Gastroesophageal sphincter (tissue), 4 donors: ENCODE measurements at regions not wholly inside any gene's neighbourhood (a gene's known extent, or its start where the extent isn't known, plus 50 kb on each side); places are given as distances from the start of the nearest gene placed in this dataset.

Experiments used
- ATAC-seq: fragments of 150-250 bp; one replicate; pipeline ENCODE4 v1.9.1; 2016; ENCODE audit warnings: mild to moderate bottlenecking, moderate library complexity
- H3K27ac ChIP-seq, 4 donors: fragments of 200-600 bp; sonication (generic) in 3 of 4; 1 replicate in 3 of 4; 2 replicates in 1 of 4; pipeline ENCODE4 v1.5.1; 2016 to 2019
- H3K27me3 ChIP-seq: fragments of 200-600 bp; sonication (generic); one replicate; pipeline ENCODE4 v1.5.1; 2019
- H3K36me3 ChIP-seq, 2 donors: fragments of 200-600 bp; sonication (generic); one replicate each; pipeline ENCODE4 v1.5.1; 2019; ENCODE audit warnings: control low read depth in 1 of 2
- H3K4me1 ChIP-seq, 3 donors: fragments of 200-600 bp; sonication (generic); 1 replicate in 2 of 3; 2 replicates in 1 of 3; pipeline ENCODE4 v1.5.1; 2016 to 2019; ENCODE audit warnings: control low read depth in 2 of 3
- H3K4me3 ChIP-seq, 2 donors: fragments of 200-600 bp; sonication (generic); one replicate each; pipeline ENCODE4 v1.5.1; 2019; ENCODE audit warnings: mild to moderate bottlenecking in 1 of 2, moderate library complexity in 1 of 2
- H3K9me3 ChIP-seq, 3 donors: fragments of 200-600 bp; sonication (generic); one replicate each; pipeline ENCODE4 v1.5.1; 2017 to 2019; ENCODE audit warnings: control low read depth in 2 of 3
- EP300 ChIP-seq: sonication (generic); formaldehyde crosslinking; IDR thresholded peaks from one replicate; pipeline ENCODE4 v1.6.1; 2017; ENCODE audit warnings: antibody characterized with exemption, mild to moderate bottlenecking
- POLR2A ChIP-seq, 2 donors: fragments of 450-650 bp; IDR thresholded peaks; one replicate each; pipeline ENCODE4 v1.6.1; 2017; ENCODE audit warnings: antibody characterized with exemption in 2 of 2, mild to moderate bottlenecking in 2 of 2, moderate library complexity in 1 of 2
- POLR2AphosphoS5 ChIP-seq: sonication (generic); formaldehyde crosslinking; IDR thresholded peaks from one replicate; pipeline ENCODE4 v1.6.1; 2017; ENCODE audit warnings: antibody characterized with exemption
- WGBS, 2 donors: methylation state at CpG; one replicate each; pipeline ENCODE4 v1.1.5; 2018; ENCODE audit warnings: low coverage in 1 of 2; 5-methylcytosine and 5-hydroxymethylcytosine counted together
- TF ChIP-seq, protein P1 (sequence below), 4 experiments: fragments of 200-600 bp in 2 of 4; fragments of 450-650 bp in 2 of 4; sonication (generic) in 1 of 4; IDR thresholded peaks; one replicate each; pipeline ENCODE4 v1.5.1; 2017 to 2019; ENCODE audit warnings: antibody characterized with exemption in 4 of 4, mild to moderate bottlenecking in 2 of 4, moderate library complexity in 2 of 4

DNA sequence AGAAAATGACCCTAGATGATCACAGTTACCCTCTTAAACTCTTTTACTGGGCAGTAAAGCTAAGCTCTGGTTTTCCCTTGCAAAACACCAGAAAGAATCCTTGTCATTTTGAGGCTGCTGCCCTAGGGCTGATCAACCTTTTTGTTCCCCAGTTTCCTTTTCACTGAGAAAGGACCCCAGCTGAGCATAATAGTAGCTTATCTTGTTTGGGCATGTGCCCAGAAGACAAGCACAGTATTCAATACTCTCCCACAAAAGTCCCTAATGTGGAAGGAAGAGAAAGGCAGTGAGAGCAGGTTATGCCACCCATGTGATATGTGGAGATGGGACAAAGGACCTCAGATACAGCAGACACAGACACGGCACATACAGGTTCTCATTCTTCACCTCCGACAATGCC is 332.6 kb upstream of the TMPO start:
- Histone ChIP-seq H3K9me3 (no peaks in the 10 kb centered on the region), H3K36me3 (no peaks in the 10 kb centered on the region), H3K27me3 (no peaks in the 10 kb centered on the region), H3K27ac (no peak overlapping the region), H3K4me1 (no peaks in the 10 kb centered on the region), H3K4me3 (no peak overlapping the region)
- ATAC-seq: no peak
- no peak for TF ChIP-seq POLR2AphosphoS5
- no peak for TF ChIP-seq EP300
- TF ChIP-seq, protein P1, sequence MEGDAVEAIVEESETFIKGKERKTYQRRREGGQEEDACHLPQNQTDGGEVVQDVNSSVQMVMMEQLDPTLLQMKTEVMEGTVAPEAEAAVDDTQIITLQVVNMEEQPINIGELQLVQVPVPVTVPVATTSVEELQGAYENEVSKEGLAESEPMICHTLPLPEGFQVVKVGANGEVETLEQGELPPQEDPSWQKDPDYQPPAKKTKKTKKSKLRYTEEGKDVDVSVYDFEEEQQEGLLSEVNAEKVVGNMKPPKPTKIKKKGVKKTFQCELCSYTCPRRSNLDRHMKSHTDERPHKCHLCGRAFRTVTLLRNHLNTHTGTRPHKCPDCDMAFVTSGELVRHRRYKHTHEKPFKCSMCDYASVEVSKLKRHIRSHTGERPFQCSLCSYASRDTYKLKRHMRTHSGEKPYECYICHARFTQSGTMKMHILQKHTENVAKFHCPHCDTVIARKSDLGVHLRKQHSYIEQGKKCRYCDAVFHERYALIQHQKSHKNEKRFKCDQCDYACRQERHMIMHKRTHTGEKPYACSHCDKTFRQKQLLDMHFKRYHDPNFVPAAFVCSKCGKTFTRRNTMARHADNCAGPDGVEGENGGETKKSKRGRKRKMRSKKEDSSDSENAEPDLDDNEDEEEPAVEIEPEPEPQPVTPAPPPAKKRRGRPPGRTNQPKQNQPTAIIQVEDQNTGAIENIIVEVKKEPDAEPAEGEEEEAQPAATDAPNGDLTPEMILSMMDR (IDR thresholded peaks at IDR 0.05): no peak
- TF ChIP-seq POLR2A (IDR thresholded peaks at IDR 0.05): no peak
- WGBS, 2 donors: 79% methylated on average over 2 of the region's 2 CpGs; no CpG with 5 or more reads in 1 of the 2 donors

DNA sequence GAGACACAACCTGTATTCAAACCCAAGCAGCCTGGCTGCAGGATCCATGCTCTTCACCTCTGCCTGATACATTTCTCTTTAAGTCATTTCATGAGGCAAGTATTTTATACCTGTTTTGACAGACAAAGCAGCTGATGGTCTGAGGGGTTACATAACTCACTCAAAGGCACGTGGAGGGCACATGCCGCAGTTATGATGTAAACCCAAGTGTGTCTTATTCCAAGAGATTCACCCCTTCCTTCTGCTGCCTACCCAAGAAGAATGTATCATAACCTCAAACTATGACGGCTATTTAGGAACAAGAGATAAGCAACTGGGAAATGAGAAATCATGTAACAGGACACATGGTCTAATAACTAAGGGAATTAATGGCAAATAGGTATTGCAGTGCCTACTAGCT is 329.8 kb upstream of the TMPO start:
- Histone ChIP-seq H3K27me3 (no peaks in the 10 kb centered on the region), H3K4me3 (no peak overlapping the region), H3K4me1 (peaks cover 0 to 9% (median 0%) of the 10 kb centered on the region in 3 donors), H3K9me3 (no peaks in the 10 kb centered on the region), H3K27ac (no peak overlapping the region), H3K36me3 (no peaks in the 10 kb centered on the region)
- TF ChIP-seq EP300: no peak
- ATAC-seq: no peak
- 63 to 75% methylated on average over 1 to 3 of the region's 3 CpGs for WGBS, 2 donors

DNA sequence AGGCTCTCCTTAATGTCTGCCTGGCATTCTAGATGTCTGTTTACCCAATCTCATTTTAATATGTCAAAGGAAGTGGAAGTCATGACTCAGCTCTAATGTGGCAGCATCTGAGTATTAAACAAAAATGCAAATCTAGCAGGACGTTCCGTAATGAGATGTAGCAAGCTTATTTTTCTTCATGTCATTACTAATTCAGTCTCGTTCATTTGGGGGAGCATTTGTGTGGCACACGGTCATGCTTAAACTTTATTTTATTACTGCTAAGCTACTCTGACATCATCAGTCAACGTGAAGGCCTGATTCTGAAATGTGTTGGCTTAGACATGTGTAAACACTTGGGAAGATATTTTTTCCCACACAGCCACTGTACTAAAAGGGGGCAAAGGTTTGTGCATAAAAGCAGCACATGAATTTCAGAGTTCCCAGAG is 326.7 kb upstream of the TMPO start:
- Histone ChIP-seq H3K9me3 (no peaks in the 10 kb centered on the region), H3K36me3 (no peaks in the 10 kb centered on the region), H3K4me3 (no peak overlapping the region), H3K4me1 (peaks cover 0 to 9% (median 0%) of the 10 kb centered on the region in 3 donors), H3K27me3 (no peaks in the 10 kb centered on the region), H3K27ac (no peak overlapping the region)
- ATAC-seq: no peak
- no peak for TF ChIP-seq POLR2A (IDR thresholded peaks at IDR 0.05)
- TF ChIP-seq POLR2AphosphoS5: peak; percentile 18
- 27 to 41% methylated on average over 5 of the region's 5 CpGs for WGBS, 2 donors

DNA sequence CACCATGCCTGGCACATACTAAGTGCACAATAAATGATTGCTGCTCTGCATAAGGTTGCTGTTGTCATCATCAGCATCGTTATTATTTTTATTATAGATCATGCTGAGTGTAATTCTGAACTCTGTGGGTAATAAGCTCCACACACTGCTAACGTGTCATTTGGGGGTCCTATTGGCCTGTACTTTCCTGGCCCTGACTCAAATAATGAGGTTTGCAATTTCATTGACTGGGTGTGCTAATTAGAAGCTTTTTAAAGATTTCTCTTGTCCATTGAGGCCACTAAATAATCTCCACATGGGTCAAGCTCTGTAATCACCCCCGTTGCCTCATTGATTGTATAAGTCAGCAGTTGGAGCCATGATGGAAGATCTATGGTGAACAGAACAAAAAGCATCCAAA is 320.8 kb upstream of the TMPO start:
- 75 to 93% methylated on average over 2 to 3 of the region's 3 CpGs for WGBS, 2 donors
- Histone ChIP-seq H3K36me3 (no peaks in the 10 kb centered on the region), H3K4me1 (no peaks in the 10 kb centered on the region), H3K9me3 (no peaks in the 10 kb centered on the region), H3K4me3 (no peak overlapping the region), H3K27ac (no peak overlapping the region), H3K27me3 (no peaks in the 10 kb centered on the region)
- TF ChIP-seq, protein P1 (IDR thresholded peaks at IDR 0.05): no peak
- no peak for TF ChIP-seq POLR2A (IDR thresholded peaks at IDR 0.05)
- TF ChIP-seq EP300: no peak
- TF ChIP-seq POLR2AphosphoS5: no peak
- ATAC-seq: no peak

DNA sequence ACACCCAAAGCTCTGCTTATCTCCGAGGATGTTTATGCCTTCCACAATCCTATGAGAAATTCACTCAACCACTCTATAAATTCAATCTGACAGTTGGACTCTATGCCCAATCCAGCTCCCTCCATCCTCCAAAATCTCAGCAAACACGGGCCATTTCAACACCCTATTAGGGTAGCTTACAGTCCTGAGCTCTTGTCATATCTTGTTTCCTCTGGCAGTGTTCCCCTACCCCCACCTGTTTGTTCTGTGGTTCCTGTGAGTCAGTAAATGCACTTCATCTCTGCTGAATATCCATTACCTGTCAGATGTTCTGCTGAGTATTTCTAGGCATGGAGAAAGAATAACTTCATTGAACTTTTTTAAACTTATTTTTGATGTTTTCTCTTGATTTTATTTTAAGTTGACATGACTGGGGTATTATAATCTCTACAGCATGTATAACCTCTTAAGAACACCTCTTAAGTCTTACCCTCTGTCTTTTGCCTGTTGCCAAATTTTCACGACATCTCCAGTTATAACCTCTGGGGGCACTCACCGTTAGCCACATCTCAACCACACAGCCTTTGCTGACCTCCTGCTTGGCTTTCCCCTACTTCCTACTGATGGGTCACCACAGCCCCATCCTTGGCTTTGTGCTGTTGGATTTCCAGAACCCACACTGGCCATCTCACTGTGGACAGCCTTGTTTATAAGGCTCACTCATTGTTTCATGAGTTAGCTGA is 317.0 kb upstream of the TMPO start:
- TF ChIP-seq POLR2A (IDR thresholded peaks at IDR 0.05) (no peak), POLR2AphosphoS5 (no peak), EP300 (no peak)
- TF ChIP-seq, protein P1 (IDR thresholded peaks at IDR 0.05): no peak
- no peak overlapping the region for H3K4me3 ChIP-seq
- 56 to 80% methylated on average over 4 of the region's 4 CpGs for WGBS, 2 donors
- H3K36me3 ChIP-seq: no peaks in the 10 kb centered on the region
- no peaks in the 10 kb centered on the region for H3K27me3 ChIP-seq
- H3K4me1 ChIP-seq: no peaks in the 10 kb centered on the region
- H3K27ac ChIP-seq: no peak overlapping the region
- peaks cover 0 to 2% (median 0%) of the 10 kb centered on the region in 3 donors for H3K9me3 ChIP-seq
- ATAC-seq: no peak

DNA sequence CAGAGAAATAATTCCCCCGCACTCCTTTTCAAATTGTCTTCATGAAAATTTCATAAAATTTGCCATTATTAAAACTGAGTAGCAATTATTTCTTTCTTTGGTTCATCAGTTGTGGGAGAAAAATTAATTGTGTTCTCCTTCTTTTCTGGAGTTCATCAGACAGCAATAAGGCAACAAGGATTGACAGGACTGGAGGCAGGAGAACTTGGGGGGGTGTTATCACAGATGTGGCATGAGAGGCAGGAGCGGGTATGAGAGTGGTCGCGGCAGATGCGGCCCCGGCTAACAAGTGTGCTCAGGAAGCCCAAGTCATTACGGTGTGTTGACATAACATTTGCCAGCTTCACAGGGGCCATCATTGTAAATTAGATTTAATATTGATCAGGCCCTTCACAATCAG is 306.6 kb upstream of the TMPO start:
- TF ChIP-seq POLR2AphosphoS5: no peak
- TF ChIP-seq EP300: no peak
- TF ChIP-seq, protein P1 (IDR thresholded peaks at IDR 0.05): no peak
- TF ChIP-seq POLR2A (IDR thresholded peaks at IDR 0.05): no peak
- 62 to 80% methylated on average over 1 to 7 of the region's 7 CpGs for WGBS, 2 donors
- H3K27me3 ChIP-seq: no peaks in the 10 kb centered on the region
- no peak overlapping the region for H3K27ac ChIP-seq
- peaks cover 0 to 12% (median 0%) of the 10 kb centered on the region in 3 donors for H3K9me3 ChIP-seq
- no peaks in the 10 kb centered on the region for H3K4me1 ChIP-seq
- H3K36me3 ChIP-seq: no peaks in the 10 kb centered on the region
- H3K4me3 ChIP-seq: no peak overlapping the region
- ATAC-seq: no peak
